Panc1 (cell line): ENCODE measurements at regions not wholly inside any gene's neighbourhood (a gene's known extent, or its start where the extent isn't known, plus 50 kb on each side); places are given as distances from the start of the nearest gene placed in this dataset.

Experiments
- CTCF ChIP-seq: fragments of 450-650 bp; IDR thresholded peaks from 2 replicates; pipeline ENCODE4 v1.5.1; 2017; ENCODE audit warnings: mild to moderate bottlenecking
- POLR2AphosphoS5 ChIP-seq: IDR thresholded peaks from 2 replicates; pipeline ENCODE4 v1.6.1; 2012; ENCODE audit warnings: mild to moderate bottlenecking, low read depth, low read length, moderate library complexity
- REST ChIP-seq, 2 experiments: IDR thresholded peaks; 2 replicates each; pipeline ENCODE4 v1.6.1; 2011 to 2012; ENCODE audit warnings: low read depth in 2 of 2, control low read depth in 1 of 2, low read length in 1 of 2, mild to moderate bottlenecking in 1 of 2, moderate library complexity in 1 of 2; ENCODE audit not compliant: insufficient read depth in 1 of 2
- SIN3A ChIP-seq: IDR thresholded peaks from 2 replicates; pipeline ENCODE4 v1.6.1; 2012; ENCODE audit warnings: low read depth, mild to moderate bottlenecking, low read length, moderate library complexity, borderline replicate concordance; ENCODE audit not compliant: insufficient read depth

GRCh38 chr3:67819447-67819846 is 165.0 kb upstream of the SUCLG2 start:
- TF ChIP-seq CTCF (peak; percentile 31; the same call in 1 of the 2 replicates), SIN3A (no peak), POLR2AphosphoS5 (no peak), REST (IDR thresholded peaks at IDR 0.05; ENCODE audit: insufficient read depth in 1 of 2, low read depth in 2 of 2, low read length in 1 of 2) (no peak)
